ENCODE measurements at regions not wholly inside any gene's neighbourhood (a gene's known extent, or its start where the extent isn't known, plus 50 kb on each side); places are given as distances from the start of the nearest gene placed in this dataset.
A peak's percentile ranks its signal among the peaks of the same experiment; 100 is the strongest.
"Not testable (repeated sequence)": the region's sequence is repeated elsewhere in the genome, so short reads cannot be mapped to it uniquely, and the experiment has no call there.

DNA sequence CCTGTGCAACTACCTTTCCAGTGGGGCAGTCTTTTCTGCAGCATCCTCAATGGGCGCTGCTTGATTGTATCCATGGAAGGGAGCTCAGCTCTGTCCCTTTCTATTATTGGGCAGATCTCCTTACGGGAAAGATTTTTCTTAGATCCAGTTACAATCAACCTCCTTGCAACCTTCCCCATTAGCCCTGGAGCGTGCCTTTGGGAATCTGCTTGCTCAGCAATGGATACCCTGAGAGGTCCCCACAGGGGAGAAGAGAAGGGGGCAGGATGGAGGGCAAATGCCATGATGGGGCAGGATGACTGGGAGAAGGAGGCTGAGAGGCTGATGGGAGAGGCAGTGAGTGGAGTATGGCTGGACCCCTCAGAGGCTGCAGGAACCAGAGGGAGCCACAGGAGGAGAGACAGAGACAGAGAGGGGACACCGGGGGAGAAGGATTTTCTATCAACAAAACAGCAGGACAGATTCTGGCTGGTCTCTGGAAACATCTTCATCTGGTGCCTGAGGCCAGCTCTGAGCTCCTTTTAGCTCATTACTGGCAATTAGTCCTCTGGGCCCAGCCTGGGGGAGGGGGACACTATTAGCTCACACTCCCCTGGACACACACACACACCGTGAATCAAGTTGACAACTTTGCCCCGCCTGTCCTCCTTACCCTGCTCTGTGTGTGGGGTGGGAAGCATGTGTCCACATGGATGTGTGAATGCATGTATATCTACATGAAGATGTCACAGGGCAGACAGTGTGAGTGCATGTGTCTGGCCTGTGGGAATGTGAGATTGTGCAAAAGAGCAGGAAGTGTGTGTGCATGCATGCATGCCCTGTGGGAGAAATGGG, 80.8 kb upstream of the PAX2 start:
- TF ChIP-seq GATA1 (IDR thresholded peaks at IDR 0.05; ENCODE audit: low read depth, low read length), result no peak
- TF ChIP-seq POLR2A (IDR thresholded peaks at IDR 0.05; ENCODE audit: low read length), result no peak
- no peak for DNase-seq

DNA sequence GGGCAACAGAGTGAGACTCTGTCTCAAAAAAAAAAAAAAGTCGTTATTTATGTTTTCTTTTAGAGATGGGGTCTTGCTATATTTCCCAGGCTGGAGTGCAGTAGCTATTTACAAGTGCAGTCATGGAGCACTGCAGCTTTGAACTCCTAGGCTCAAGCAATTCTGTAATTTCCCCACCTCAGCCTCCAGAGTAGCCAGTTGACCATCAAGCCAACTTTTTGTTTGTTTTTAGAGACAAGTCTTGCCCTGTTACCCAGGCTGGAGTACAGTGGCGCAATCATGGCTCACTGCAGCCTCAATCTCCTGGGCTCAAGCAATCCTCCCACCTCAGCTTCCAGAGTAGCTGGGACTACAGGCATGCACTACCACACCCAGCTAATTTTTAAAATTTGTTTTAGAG, 78.7 kb upstream of the PAX2 start:
- DNase-seq, result not testable (repeated sequence)

DNA sequence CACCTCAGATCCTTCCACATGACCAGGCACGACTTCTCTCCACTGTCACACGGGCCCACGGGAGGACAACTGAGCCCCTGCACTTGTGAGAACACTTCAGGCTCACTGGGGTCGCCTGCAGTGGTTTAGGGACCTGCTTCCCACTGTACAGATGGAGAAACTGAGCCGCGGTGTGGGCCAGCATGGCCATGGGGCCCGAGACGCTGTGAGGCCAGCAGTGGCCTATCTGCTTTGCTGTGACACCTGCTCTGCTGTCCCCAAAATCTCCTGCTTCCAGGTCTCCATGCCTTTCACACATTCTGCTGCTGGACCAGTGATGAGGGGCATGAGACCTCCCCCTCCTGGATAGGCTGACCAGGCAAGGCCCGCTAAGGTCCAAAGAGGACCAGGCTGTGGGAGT, 75.8 kb upstream of the PAX2 start:
- TF ChIP-seq POLR2A (IDR thresholded peaks at IDR 0.05; ENCODE audit: low read length), result no peak
- TF ChIP-seq GATA1 (IDR thresholded peaks at IDR 0.05; ENCODE audit: low read depth, low read length), result no peak
- DNase-seq, result no peak

- DNase-seq, result no peak
These were observed 75.0 kb upstream of the PAX2 start for GRCh38 chr10:100670368-100670767.

GRCh38 chr10:100670828-100671479, 74.4 kb upstream of the PAX2 start:
- peak; percentile 21 to 53 for DNase-seq
- no peak for TF ChIP-seq GATA1 (IDR thresholded peaks at IDR 0.05; ENCODE audit: low read depth, low read length)
- no peak for TF ChIP-seq POLR2A (IDR thresholded peaks at IDR 0.05; ENCODE audit: low read length)

More at GRCh38 chr10:100670368-100670767, 75.0 kb upstream of the PAX2 start:
- TF ChIP-seq GATA1 (IDR thresholded peaks at IDR 0.05; ENCODE audit: low read depth, low read length) (no peak), POLR2A (IDR thresholded peaks at IDR 0.05; ENCODE audit: low read length) (no peak)

DNA sequence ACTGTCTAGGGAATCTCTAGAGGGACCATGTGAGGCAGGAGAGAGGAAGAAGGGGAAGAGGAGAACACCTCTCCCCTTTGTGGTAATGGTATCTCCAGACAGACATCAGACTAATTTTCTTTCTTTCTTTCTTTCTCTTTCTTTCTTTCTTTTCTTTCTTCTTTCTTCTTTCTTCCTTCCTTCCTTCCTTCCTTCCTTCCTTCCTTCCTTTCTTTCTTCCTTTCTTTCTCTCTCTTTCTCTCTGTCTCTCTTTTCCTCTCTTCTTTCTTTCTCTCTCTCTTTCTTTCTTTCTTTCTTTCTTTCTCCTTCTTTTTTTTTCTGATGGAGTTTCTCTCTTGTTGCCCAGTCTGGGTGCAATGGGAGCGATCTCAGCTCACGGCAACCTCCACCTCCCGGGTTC, 73.2 kb upstream of the PAX2 start:
- no peak for TF ChIP-seq GATA1 (IDR thresholded peaks at IDR 0.05; ENCODE audit: low read depth, low read length)
- no peak for TF ChIP-seq POLR2A (IDR thresholded peaks at IDR 0.05; ENCODE audit: low read length)
- DNase-seq, result no peak

- TF ChIP-seq POLR2A (IDR thresholded peaks at IDR 0.05; ENCODE audit: low read length) (no peak), GATA1 (IDR thresholded peaks at IDR 0.05; ENCODE audit: low read depth, low read length) (no peak)
- no peak for DNase-seq
These were observed 68.0 kb upstream of the PAX2 start for GRCh38 chr10:100677290-100677945.

DNA sequence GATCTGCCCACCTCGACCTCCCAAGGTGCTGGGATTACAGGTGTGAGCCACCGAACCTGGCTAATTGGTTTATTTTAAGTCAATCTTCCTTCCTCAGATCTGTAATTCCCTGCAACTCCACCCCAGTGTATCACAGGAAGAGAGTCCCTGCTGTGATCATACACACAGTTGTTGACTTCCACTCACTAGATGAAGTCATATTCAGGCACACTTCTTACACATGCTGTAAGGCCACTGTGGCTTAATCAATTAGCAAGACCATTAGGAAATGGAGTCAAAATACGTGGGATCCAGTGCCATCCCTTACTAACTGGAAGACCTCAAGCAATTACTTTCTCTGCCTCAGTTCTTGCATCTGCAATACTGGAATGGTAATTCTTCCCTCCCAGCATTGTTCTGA, 66.1 kb upstream of the PAX2 start:
- TF ChIP-seq POLR2A (IDR thresholded peaks at IDR 0.05; ENCODE audit: low read length), result no peak
- TF ChIP-seq GATA1 (IDR thresholded peaks at IDR 0.05; ENCODE audit: low read depth, low read length), result no peak
- no peak for DNase-seq

DNA sequence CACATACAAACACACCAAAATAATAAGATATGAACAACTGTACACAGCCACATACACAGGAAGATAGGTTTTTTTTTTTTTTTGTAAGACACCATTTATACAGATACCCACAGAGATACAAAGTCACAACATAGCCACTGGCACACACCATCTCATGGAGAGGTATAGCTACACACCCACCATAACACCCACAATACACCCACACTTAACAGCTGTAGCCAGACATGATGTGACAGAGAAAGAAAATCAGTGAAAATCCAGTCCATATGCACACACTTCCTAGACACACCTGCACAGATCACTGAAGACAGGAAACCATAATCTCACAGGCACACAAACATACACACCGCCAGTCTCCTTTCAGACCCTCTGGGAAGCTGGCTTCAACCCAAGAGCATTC, 62.4 kb upstream of the PAX2 start:
- TF ChIP-seq POLR2A (IDR thresholded peaks at IDR 0.05; ENCODE audit: low read length) (no peak), GATA1 (IDR thresholded peaks at IDR 0.05; ENCODE audit: low read depth, low read length) (no peak)
- no peak for DNase-seq

DNA sequence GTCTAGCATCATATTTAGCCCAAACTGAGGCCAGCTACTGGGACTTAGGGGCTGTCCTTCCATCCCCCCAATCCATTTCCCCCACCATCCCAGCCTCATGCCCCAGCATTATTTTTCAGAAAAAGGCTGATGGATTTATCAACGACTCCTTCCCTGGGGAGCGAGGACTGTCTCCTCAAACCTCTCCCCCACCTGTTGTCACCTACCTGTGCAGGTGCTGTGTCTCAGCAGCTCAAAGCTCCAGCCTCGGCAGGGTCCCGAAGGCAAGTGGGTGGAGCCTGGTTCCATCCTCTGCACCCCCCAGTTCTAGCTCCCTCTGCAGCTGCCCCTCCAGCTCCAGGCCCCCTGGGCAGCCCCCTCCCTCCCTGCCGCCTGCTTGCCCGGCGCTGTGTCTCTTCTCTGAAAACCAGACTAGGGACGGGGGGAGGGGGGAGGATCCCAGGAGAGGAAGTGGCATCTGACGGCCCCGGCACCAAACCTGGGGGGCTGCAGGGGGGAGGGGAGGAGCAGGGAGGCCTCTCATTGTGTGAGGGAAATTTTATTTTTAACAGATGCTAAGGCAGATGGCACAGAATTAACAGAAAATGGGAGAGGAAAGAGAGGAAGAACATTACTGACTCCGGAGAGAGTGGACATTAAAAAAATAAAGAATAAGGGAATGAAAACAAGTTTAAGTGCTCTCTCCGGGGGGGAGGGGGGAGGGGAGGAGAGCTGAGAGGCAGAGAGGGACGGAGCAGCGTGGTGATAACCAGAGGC, 61.7 kb upstream of the PAX2 start:
- TF ChIP-seq POLR2A (IDR thresholded peaks at IDR 0.05; ENCODE audit: low read length) (no peak), GATA1 (IDR thresholded peaks at IDR 0.05; ENCODE audit: low read depth, low read length) (no peak)
- no peak for DNase-seq

DNA sequence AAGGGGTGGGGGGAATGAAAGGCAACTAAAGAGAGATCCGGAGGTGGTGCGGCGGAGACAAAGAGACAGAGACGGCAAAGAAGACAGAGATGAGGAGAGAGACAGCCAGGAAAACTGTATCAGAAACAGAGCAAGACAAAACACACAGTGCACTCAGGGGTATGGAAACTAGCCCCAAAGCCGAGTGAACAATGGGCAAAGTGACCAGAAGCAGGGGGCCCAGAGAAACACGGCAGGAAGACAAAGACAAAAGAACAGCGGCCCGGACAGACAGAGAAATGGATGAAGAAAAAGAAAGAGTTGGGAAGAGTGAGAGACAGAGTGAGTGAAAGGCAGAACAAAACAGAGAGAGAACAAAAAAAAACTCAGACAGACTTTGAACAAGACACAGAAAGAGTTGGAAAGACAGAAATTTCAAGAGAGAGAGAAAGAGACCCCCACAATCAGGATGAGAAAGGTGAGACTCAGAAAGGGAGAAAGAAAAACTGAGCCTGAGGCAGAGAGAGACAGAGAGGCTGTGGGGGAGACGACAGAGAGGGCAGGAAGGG, 60.6 kb upstream of the PAX2 start:
- DNase-seq, result no peak
- TF ChIP-seq GATA1 (IDR thresholded peaks at IDR 0.05; ENCODE audit: low read depth, low read length), result no peak
- no peak for TF ChIP-seq POLR2A (IDR thresholded peaks at IDR 0.05; ENCODE audit: low read length)

- no peak for DNase-seq
- TF ChIP-seq GATA1 (IDR thresholded peaks at IDR 0.05; ENCODE audit: low read depth, low read length), result no peak
- no peak for TF ChIP-seq POLR2A (IDR thresholded peaks at IDR 0.05; ENCODE audit: low read length)
These were observed 60.1 kb upstream of the PAX2 start for GRCh38 chr10:100685331-100685730.

- TF ChIP-seq GATA1 (IDR thresholded peaks at IDR 0.05; ENCODE audit: low read depth, low read length) (no peak), POLR2A (IDR thresholded peaks at IDR 0.05; ENCODE audit: low read length) (no peak)
These were observed 58.0 kb upstream of the PAX2 start for GRCh38 chr10:100687143-100688003.

More at GRCh38 chr10:100687143-100688003, 58.0 kb upstream of the PAX2 start:
- DNase-seq, result no peak

Measured in erythroblast (primary cell).